H9 (cell line): ENCODE measurements at regions not wholly inside any gene's neighbourhood (a gene's known extent, or its start where the extent isn't known, plus 50 kb on each side); places are given as distances from the start of the nearest gene placed in this dataset.

ENCODE experiments used
- DNase-seq: peaks from one replicate; pipeline ENCODE4 v3.0.0-alpha.2; 2017
- H2AFZ ChIP-seq: one replicate; pipeline ENCODE4 v1.6.1; 2013; ENCODE audit warnings: mild to moderate bottlenecking, low read length, control low read depth, moderate library complexity
- H2AK5ac ChIP-seq: 2 replicates; pipeline ENCODE4 v1.6.1; 2013; ENCODE audit warnings: low read length, control low read depth, mixed read lengths; ENCODE audit not compliant: insufficient read length
- H2BK120ac ChIP-seq: one replicate; pipeline ENCODE4 v1.6.1; 2013; ENCODE audit warnings: low read depth, mild to moderate bottlenecking, low read length, control low read depth, inconsistent platforms; ENCODE audit not compliant: poor library complexity, severe bottlenecking
- H2BK12ac ChIP-seq: 2 replicates; pipeline ENCODE4 v1.6.1; 2013; ENCODE audit warnings: low read length, control low read depth, mixed read lengths, low read depth; ENCODE audit not compliant: insufficient read length
- H2BK15ac ChIP-seq: 2 replicates; pipeline ENCODE4 v1.6.1; 2013; ENCODE audit warnings: low read depth, low read length, control low read depth
- H2BK20ac ChIP-seq: one replicate; pipeline ENCODE4 v1.6.1; 2013; ENCODE audit warnings: low read depth, mild to moderate bottlenecking, low read length, control low read depth, inconsistent platforms; ENCODE audit not compliant: poor library complexity, severe bottlenecking
- H2BK5ac ChIP-seq: 2 replicates; pipeline ENCODE4 v1.6.1; 2013; ENCODE audit warnings: low read length, control low read depth, mixed read lengths; ENCODE audit not compliant: insufficient read length
- H3K14ac ChIP-seq: 2 replicates; pipeline ENCODE4 v1.6.1; 2013; ENCODE audit warnings: low read length, control low read depth; ENCODE audit not compliant: insufficient read depth
- H3K18ac ChIP-seq: 2 replicates; pipeline ENCODE4 v1.6.1; 2013; ENCODE audit warnings: low read depth, mild to moderate bottlenecking, mixed read lengths, low read length, control low read depth; ENCODE audit not compliant: insufficient read length
- H3K23ac ChIP-seq: 2 replicates; pipeline ENCODE4 v1.6.1; 2013; ENCODE audit warnings: low read length, control low read depth, mixed read lengths, low read depth; ENCODE audit not compliant: insufficient read length
- H3K23me2 ChIP-seq: 2 replicates; pipeline ENCODE4 v1.6.1; 2013; ENCODE audit warnings: low read depth, mild to moderate bottlenecking, mixed read lengths, low read length, control low read depth; ENCODE audit not compliant: insufficient read length, poor library complexity, severe bottlenecking
- H3K27ac ChIP-seq: 2 replicates; pipeline ENCODE4 v1.5.1; 2013; ENCODE audit warnings: low read length, control low read depth, mixed read lengths, low read depth; ENCODE audit not compliant: insufficient read length
- H3K27me3 ChIP-seq: 2 replicates; pipeline ENCODE4 v1.6.1; 2013; ENCODE audit warnings: low read length, control low read depth, inconsistent platforms; ENCODE audit not compliant: insufficient read depth
- H3K4ac ChIP-seq: 2 replicates; pipeline ENCODE4 v1.6.1; 2013; ENCODE audit warnings: low read depth, mild to moderate bottlenecking, control low read depth, inconsistent platforms, low read length, moderate library complexity
- H3K4me1 ChIP-seq: 2 replicates; pipeline ENCODE4 v1.6.1; 2013; ENCODE audit warnings: low read length, control low read depth, inconsistent platforms; ENCODE audit not compliant: insufficient read depth
- H3K4me2 ChIP-seq: 2 replicates; pipeline ENCODE4 v1.6.1; 2013; ENCODE audit warnings: low read length, control low read depth, mixed read lengths; ENCODE audit not compliant: insufficient read length, insufficient read depth
- H3K56ac ChIP-seq: 2 replicates; pipeline ENCODE4 v1.6.1; 2013; ENCODE audit warnings: low read depth, mild to moderate bottlenecking, mixed read lengths, low read length, control low read depth; ENCODE audit not compliant: insufficient read length
- H3K79me1 ChIP-seq: 2 replicates; pipeline ENCODE4 v1.6.1; 2013; ENCODE audit warnings: low read depth, mild to moderate bottlenecking, moderate library complexity, low read length, control low read depth, inconsistent platforms; ENCODE audit not compliant: insufficient read depth, poor library complexity, severe bottlenecking
- H3K79me2 ChIP-seq: 2 replicates; pipeline ENCODE4 v1.6.1; 2013; ENCODE audit warnings: low read length, control low read depth, inconsistent platforms; ENCODE audit not compliant: insufficient read depth
- H3K9ac ChIP-seq: 2 replicates; pipeline ENCODE4 v1.6.1; 2013; ENCODE audit warnings: low read length, control low read depth, mixed read lengths; ENCODE audit not compliant: insufficient read length; ENCODE audit errors: extremely low read depth
- H3K9me3 ChIP-seq: one replicate; pipeline ENCODE4 v1.6.1; 2013; ENCODE audit warnings: low read depth, low read length, inconsistent platforms; ENCODE audit not compliant: control insufficient read depth
- H3T11ph ChIP-seq: one replicate; pipeline ENCODE4 v1.6.1; 2013; ENCODE audit warnings: mild to moderate bottlenecking, low read length, control low read depth, inconsistent platforms
- H4K20me1 ChIP-seq: one replicate; pipeline ENCODE4 v1.6.1; 2013; ENCODE audit not compliant: control insufficient read depth, insufficient read length, insufficient read depth
- H4K5ac ChIP-seq: 2 replicates; pipeline ENCODE4 v1.6.1; 2013; ENCODE audit warnings: low read depth, mild to moderate bottlenecking, mixed read lengths, low read length, control low read depth; ENCODE audit not compliant: insufficient read length
- H4K8ac ChIP-seq: replicated peaks from 2 replicates; pipeline ENCODE4 v1.6.1; 2013; ENCODE audit warnings: low read length, control low read depth, mixed read lengths, low read depth; ENCODE audit not compliant: insufficient read length
- H4K91ac ChIP-seq: 2 replicates; pipeline ENCODE4 v1.6.1; 2013; ENCODE audit warnings: low read depth, mild to moderate bottlenecking, moderate library complexity, mixed read lengths, low read length, control low read depth; ENCODE audit not compliant: insufficient read length
- H3K27ac Mint-ChIP-seq, 3 experiments: 2 replicates in 2 of 3; 3 replicates in 1 of 3; pipeline ENCODE4 v1.8.0; 2020 to 2021; ENCODE audit warnings: mixed read lengths in 3 of 3, mild to moderate bottlenecking in 1 of 3, moderate library complexity in 1 of 3
- H3K27me3 Mint-ChIP-seq: 2 replicates; pipeline ENCODE4 v1.8.0; 2021; ENCODE audit warnings: low read depth, mild to moderate bottlenecking, moderate library complexity, mixed read lengths
- H3K36me3 Mint-ChIP-seq, 3 experiments: 2 replicates in 2 of 3; 3 replicates in 1 of 3; pipeline ENCODE4 v1.8.0; 2020 to 2021; ENCODE audit warnings: low read depth in 3 of 3, mixed read lengths in 3 of 3; ENCODE audit not compliant: insufficient read depth in 1 of 3
- H3K4me1 Mint-ChIP-seq, 2 experiments: 2 replicates each; pipeline ENCODE4 v1.8.0; 2020; ENCODE audit warnings: mixed read lengths in 2 of 2
- H3K4me3 Mint-ChIP-seq, 2 experiments: 2 replicates in 1 of 2; 3 replicates in 1 of 2; pipeline ENCODE4 v1.8.0; 2020 to 2021; ENCODE audit warnings: mild to moderate bottlenecking in 2 of 2, mixed read lengths in 2 of 2, moderate library complexity in 1 of 2
- H3K9me3 Mint-ChIP-seq, 2 experiments: 2 replicates in 1 of 2; 3 replicates in 1 of 2; pipeline ENCODE4 v1.8.0; 2020; ENCODE audit warnings: mild to moderate bottlenecking in 2 of 2, mixed read lengths in 2 of 2, moderate library complexity in 1 of 2
- TF ChIP-seq, protein P1 (sequence below): fragments of 200-600 bp; sonication (generic); conservative IDR thresholded peaks from 3 replicates; pipeline ENCODE4 v1.8.0; 2021; ENCODE audit warnings: antibody characterized with exemption, mild to moderate bottlenecking

DNA sequence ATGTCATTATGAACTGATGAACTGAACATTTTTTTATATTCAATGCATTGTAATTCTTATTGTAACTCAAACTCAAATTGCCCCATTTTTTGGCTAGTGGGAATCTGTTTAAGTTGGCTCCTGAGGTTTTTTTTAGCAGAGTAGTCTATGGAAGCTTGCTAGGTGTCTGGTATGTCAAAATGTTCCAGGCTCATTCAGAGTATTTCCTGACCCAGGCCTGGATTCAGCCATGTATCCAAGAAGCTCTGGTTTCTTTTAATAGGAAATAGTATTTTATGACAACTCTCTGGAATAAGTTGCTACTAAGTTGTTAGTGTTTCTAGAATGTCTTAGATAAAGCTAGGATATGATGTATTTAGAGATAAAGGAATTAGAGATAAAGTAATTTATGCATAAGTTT, 288.0 kb downstream of the ARL4A start:
- Histone ChIP-seq H2BK20ac (no peak overlapping the region), H3K79me2 (no peaks in the 10 kb centered on the region), H3K4ac (no peak overlapping the region), H3K4me1 (no peaks in the 10 kb centered on the region; the same call in 1 of the 2 replicates), H2AK5ac (no peak overlapping the region), H3K56ac (no peak overlapping the region), H4K8ac (no peak overlapping the region), H4K5ac (no peak overlapping the region), H3K14ac (no peak overlapping the region), H3K23ac (no peak overlapping the region), H3K23me2 (no peaks in the 10 kb centered on the region), H2BK15ac (no peak overlapping the region), H3K9ac (no peak overlapping the region), H4K91ac (no peak overlapping the region), H3K9me3 (no peaks in the 10 kb centered on the region), H2BK5ac (no peak overlapping the region), H4K20me1 (no peaks in the 10 kb centered on the region), H3K4me2 (no peak overlapping the region), H2AFZ (no peak overlapping the region), H2BK120ac (no peak overlapping the region), H3T11ph (no peak overlapping the region), H3K27me3 (no peaks in the 10 kb centered on the region), H2BK12ac (no peak overlapping the region), H3K27ac (no peak overlapping the region), H3K79me1 (no peaks in the 10 kb centered on the region), H3K18ac (no peak overlapping the region)
- no peak overlapping the region for H3K27ac Mint-ChIP-seq
- no peaks in the 10 kb centered on the region for H3K9me3 Mint-ChIP-seq
- no peak for DNase-seq
- TF ChIP-seq, protein P1, sequence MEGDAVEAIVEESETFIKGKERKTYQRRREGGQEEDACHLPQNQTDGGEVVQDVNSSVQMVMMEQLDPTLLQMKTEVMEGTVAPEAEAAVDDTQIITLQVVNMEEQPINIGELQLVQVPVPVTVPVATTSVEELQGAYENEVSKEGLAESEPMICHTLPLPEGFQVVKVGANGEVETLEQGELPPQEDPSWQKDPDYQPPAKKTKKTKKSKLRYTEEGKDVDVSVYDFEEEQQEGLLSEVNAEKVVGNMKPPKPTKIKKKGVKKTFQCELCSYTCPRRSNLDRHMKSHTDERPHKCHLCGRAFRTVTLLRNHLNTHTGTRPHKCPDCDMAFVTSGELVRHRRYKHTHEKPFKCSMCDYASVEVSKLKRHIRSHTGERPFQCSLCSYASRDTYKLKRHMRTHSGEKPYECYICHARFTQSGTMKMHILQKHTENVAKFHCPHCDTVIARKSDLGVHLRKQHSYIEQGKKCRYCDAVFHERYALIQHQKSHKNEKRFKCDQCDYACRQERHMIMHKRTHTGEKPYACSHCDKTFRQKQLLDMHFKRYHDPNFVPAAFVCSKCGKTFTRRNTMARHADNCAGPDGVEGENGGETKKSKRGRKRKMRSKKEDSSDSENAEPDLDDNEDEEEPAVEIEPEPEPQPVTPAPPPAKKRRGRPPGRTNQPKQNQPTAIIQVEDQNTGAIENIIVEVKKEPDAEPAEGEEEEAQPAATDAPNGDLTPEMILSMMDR = no peak
- H3K4me1 Mint-ChIP-seq = no peaks in the 10 kb centered on the region
- no peak overlapping the region for H3K4me3 Mint-ChIP-seq
- no peaks in the 10 kb centered on the region for H3K36me3 Mint-ChIP-seq
- no peaks in the 10 kb centered on the region for H3K27me3 Mint-ChIP-seq
